SK-N-SH treated with all-trans-retinoic acid at 6 μM for 48 hours (cell line): ENCODE measurements at regions not wholly inside any gene's neighbourhood (a gene's known extent, or its start where the extent isn't known, plus 50 kb on each side); places are given as distances from the start of the nearest gene placed in this dataset.

Source experiments
- BACH2 ChIP-seq: fragments of 250-450 bp; sonication (Bioruptor Pico); IDR thresholded peaks from 2 replicates; pipeline ENCODE4 v1.9.0; 2021; ENCODE audit warnings: mild to moderate bottlenecking, borderline replicate concordance
- CSDC2 ChIP-seq: fragments of 250-450 bp; sonication (Bioruptor Pico); IDR thresholded peaks from 2 replicates; pipeline ENCODE4 v1.5.0; 2020; ENCODE audit warnings: mild to moderate bottlenecking, moderate library complexity
- RARB ChIP-seq: fragments of 250-450 bp; sonication (Bioruptor Pico); IDR thresholded peaks from 2 replicates; pipeline ENCODE4 v1.8.0; 2021; ENCODE audit warnings: mild to moderate bottlenecking, moderate library complexity
- TCF4 ChIP-seq: fragments of 250-450 bp; sonication (Bioruptor Pico); IDR thresholded peaks from 2 replicates; pipeline ENCODE4 v1.8.0; 2021; ENCODE audit warnings: mild to moderate bottlenecking, moderate library complexity, borderline replicate concordance
- TOX ChIP-seq: fragments of 250-450 bp; sonication (Bioruptor Pico); IDR thresholded peaks from 2 replicates; pipeline ENCODE4 v1.8.0; 2021; ENCODE audit warnings: mild to moderate bottlenecking, moderate library complexity, borderline replicate concordance
- ZFP3 ChIP-seq: fragments of 250-450 bp; sonication (Bioruptor Pico); IDR thresholded peaks from 2 replicates; pipeline ENCODE4 v1.5.0; 2020; ENCODE audit warnings: mild to moderate bottlenecking, moderate library complexity
- ZNF8 ChIP-seq: fragments of 450-650 bp; formaldehyde crosslinking; IDR thresholded peaks from 2 replicates; pipeline ENCODE4 v1.5.0; 2020; ENCODE audit warnings: mild to moderate bottlenecking, moderate library complexity
- TF ChIP-seq, protein P1 (sequence below): fragments of 250-450 bp; sonication (Bioruptor Pico); IDR thresholded peaks from 2 replicates; pipeline ENCODE4 v1.8.0; 2020; ENCODE audit warnings: mild to moderate bottlenecking, moderate library complexity, borderline replicate concordance
- TF ChIP-seq, protein P2 (sequence below): fragments of 250-450 bp; sonication (Bioruptor Pico); IDR thresholded peaks from 2 replicates; pipeline ENCODE4 v1.5.1; 2021; ENCODE audit warnings: mild to moderate bottlenecking, moderate library complexity

DNA sequence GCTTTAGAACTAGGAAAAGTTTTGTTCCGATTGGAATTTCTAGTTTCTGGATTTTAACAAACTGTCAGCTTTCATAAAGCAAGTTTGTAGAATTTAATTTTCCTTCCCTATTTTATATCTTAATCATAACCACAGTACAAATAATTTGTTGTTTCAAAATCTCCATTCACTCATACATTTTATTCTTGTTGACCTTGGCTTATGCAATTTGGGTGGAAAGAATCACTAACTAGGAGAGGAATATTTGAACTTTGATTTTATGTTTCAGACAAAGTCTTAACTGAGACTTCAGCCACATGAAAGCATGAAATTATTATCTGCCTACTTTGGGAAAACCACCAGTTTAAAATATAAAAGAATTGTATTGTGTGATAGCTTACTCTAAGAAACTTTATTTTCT is 427.9 kb downstream of the SPRY1 start:
- TF ChIP-seq ZFP3 (CRISPR knock-in tag) (no peak), CSDC2 (no peak), BACH2 (no peak), TCF4 (CRISPR knock-in tag) (no peak), RARB (CRISPR knock-in tag) (no peak), TOX (no peak), ZNF8 (CRISPR knock-in tag) (no peak)
- TF ChIP-seq, protein P1, sequence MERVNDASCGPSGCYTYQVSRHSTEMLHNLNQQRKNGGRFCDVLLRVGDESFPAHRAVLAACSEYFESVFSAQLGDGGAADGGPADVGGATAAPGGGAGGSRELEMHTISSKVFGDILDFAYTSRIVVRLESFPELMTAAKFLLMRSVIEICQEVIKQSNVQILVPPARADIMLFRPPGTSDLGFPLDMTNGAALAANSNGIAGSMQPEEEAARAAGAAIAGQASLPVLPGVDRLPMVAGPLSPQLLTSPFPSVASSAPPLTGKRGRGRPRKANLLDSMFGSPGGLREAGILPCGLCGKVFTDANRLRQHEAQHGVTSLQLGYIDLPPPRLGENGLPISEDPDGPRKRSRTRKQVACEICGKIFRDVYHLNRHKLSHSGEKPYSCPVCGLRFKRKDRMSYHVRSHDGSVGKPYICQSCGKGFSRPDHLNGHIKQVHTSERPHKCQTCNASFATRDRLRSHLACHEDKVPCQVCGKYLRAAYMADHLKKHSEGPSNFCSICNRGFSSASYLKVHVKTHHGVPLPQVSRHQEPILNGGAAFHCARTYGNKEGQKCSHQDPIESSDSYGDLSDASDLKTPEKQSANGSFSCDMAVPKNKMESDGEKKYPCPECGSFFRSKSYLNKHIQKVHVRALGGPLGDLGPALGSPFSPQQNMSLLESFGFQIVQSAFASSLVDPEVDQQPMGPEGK: no peak
- TF ChIP-seq, protein P2, sequence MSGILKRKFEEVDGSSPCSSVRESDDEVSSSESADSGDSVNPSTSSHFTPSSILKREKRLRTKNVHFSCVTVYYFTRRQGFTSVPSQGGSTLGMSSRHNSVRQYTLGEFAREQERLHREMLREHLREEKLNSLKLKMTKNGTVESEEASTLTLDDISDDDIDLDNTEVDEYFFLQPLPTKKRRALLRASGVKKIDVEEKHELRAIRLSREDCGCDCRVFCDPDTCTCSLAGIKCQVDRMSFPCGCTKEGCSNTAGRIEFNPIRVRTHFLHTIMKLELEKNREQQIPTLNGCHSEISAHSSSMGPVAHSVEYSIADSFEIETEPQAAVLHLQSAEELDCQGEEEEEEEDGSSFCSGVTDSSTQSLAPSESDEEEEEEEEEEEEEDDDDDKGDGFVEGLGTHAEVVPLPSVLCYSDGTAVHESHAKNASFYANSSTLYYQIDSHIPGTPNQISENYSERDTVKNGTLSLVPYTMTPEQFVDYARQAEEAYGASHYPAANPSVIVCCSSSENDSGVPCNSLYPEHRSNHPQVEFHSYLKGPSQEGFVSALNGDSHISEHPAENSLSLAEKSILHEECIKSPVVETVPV: no peak
